Common myeloid progenitor, CD34-positive (primary cell): ENCODE measurements at regions not wholly inside any gene's neighbourhood (a gene's known extent, or its start where the extent isn't known, plus 50 kb on each side); places are given as distances from the start of the nearest gene placed in this dataset.

Experiments used
- CTCF ChIA-PET: fragments of 350-600 bp; sonication (Branson Sonifier 250); formaldehyde crosslinking; loops from one replicate; lab custom pipeline; 2021; ENCODE audit warnings: antibody characterized with exemption; lab: Charles Lee
- POLR2A ChIA-PET: fragments of 350-600 bp; sonication (Branson Sonifier 250); formaldehyde crosslinking; loops from one replicate; lab custom pipeline; 2021; ENCODE audit warnings: antibody characterized with exemption; lab: Charles Lee
- DNase-seq, 3 donors: peaks; one replicate each; pipeline versions ENCODE4 v3.0.0 to v3.0.0-alpha.2; 2013
- H3K27ac ChIP-seq, 2 experiments: 1 replicate in 1 of 2; 2 replicates in 1 of 2; pipeline ENCODE4 v1.7.0; 2013; ENCODE audit warnings: inconsistent platforms in 2 of 2, low read length in 2 of 2, mild to moderate bottlenecking in 2 of 2, low read depth in 1 of 2, moderate library complexity in 1 of 2; ENCODE audit not compliant: severe bottlenecking in 2 of 2, insufficient read depth in 1 of 2, poor library complexity in 1 of 2
- H3K27me3 ChIP-seq, 5 experiments: replicated peaks in 2 of 5; 1 replicate in 3 of 5; 2 replicates in 2 of 5; pipeline versions ENCODE4 v1.6.1 to v1.7.0; 2013; ENCODE audit warnings: low read length in 4 of 5, mild to moderate bottlenecking in 2 of 5, moderate library complexity in 2 of 5, inconsistent platforms in 1 of 5; ENCODE audit not compliant: insufficient read depth in 5 of 5, control insufficient read depth in 4 of 5
- H3K36me3 ChIP-seq, 4 experiments: 1 replicate in 2 of 4; 2 replicates in 2 of 4; pipeline versions ENCODE4 v1.6.1 to v1.7.0; 2013; ENCODE audit warnings: low read length in 3 of 4, control low read depth in 1 of 4, mild to moderate bottlenecking in 1 of 4; ENCODE audit not compliant: control insufficient read depth in 4 of 4, insufficient read depth in 4 of 4
- H3K4me1 ChIP-seq, 4 experiments: 1 replicate in 3 of 4; 2 replicates in 1 of 4; pipeline versions ENCODE4 v1.6.1 to v1.7.1; 2013; ENCODE audit warnings: low read length in 3 of 4, mild to moderate bottlenecking in 3 of 4, control low read depth in 1 of 4, inconsistent platforms in 1 of 4, moderate library complexity in 1 of 4; ENCODE audit not compliant: control insufficient read depth in 4 of 4, insufficient read depth in 4 of 4; ENCODE audit errors: control extremely low read depth in 1 of 4
- H3K4me3 ChIP-seq, 7 experiments: 1 replicate in 4 of 7; 2 replicates in 3 of 7; pipeline versions ENCODE4 v1.5.1 to v1.7.0; 2013; ENCODE audit warnings: mild to moderate bottlenecking in 7 of 7, low read length in 6 of 7, moderate library complexity in 6 of 7, inconsistent platforms in 2 of 7, low read depth in 2 of 7, control low read depth in 1 of 7; ENCODE audit not compliant: insufficient read depth in 4 of 7, control insufficient read depth in 1 of 7; ENCODE audit errors: extremely low read depth in 1 of 7
- H3K9me3 ChIP-seq, 5 experiments: 1 replicate in 4 of 5; 2 replicates in 1 of 5; pipeline versions ENCODE4 v1.6.1 to v1.7.1; 2013; ENCODE audit warnings: low read length in 4 of 5, mild to moderate bottlenecking in 2 of 5, inconsistent platforms in 1 of 5, low read depth in 1 of 5, moderate library complexity in 1 of 5; ENCODE audit not compliant: control insufficient read depth in 4 of 5, insufficient read depth in 2 of 5; ENCODE audit errors: control extremely low read depth in 1 of 5
- WGBS: methylation state at CpG from one replicate; pipeline ENCODE4 v1.1.5; 2013; ENCODE audit not compliant: insufficient coverage; 5-methylcytosine and 5-hydroxymethylcytosine counted together

- Histone ChIP-seq H3K4me1 (no peaks in the 10 kb centered on the region), H3K9me3 (peaks cover 0 to 5% (median 2%) of the 10 kb centered on the region in 5 experiments), H3K27me3 (no peaks in the 10 kb centered on the region), H3K36me3 (no peaks in the 10 kb centered on the region), H3K27ac (no peak overlapping the region), H3K4me3 (no peak overlapping the region)
- no peak for DNase-seq
- CTCF ChIA-PET: no interaction called here
- WGBS: no CpG with 5 or more reads among the region's 3 CpGs
- POLR2A ChIA-PET: no interaction called here
These were observed 379.4 kb upstream of the C2CD4B start for GRCh38 chr15:62544446-62544845.

DNA sequence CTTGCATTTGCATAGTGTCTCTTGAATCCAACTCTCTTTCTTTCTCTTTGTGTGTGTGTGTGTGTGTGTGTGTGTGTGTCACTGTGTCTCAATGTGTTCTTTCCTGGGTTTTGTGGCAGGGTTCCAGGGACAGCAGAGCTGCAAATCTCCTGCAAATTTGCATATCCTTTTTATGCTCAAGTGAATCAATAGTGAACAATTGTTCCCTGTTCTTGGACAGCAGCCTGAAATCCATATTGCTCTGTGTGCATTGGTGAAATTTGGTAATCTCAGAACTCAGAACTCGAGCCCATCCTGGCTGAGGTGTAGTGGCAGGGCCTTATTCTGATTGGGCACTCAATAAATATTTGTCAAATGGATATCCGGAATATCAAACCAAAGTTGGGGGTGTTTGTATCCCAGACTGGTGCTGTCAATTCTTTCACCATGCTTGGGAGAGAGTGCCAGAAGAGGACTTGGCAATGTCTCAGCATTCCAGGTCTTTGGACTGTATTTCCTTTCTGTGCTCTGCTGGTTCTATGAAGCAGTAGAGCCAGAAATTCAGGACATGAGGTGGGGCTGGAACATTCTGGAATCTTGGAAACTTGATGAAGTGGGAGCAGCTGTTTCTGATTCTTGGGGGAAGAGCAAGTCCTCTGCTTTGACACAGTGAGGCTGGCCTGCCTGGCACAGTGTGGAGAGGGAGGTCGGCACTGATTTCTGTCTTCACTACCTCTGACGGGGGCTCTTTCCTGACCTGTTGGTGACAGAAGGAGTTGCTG lies 380.6 kb upstream of the C2CD4B start:
- Histone ChIP-seq H3K4me1 (no peaks in the 10 kb centered on the region), H3K4me3 (no peak overlapping the region), H3K27ac (no peak overlapping the region), H3K9me3 (peaks cover 0 to 2% (median 1%) of the 10 kb centered on the region in 5 experiments), H3K36me3 (no peaks in the 10 kb centered on the region), H3K27me3 (no peaks in the 10 kb centered on the region)
- DNase-seq: no peak
- ChIA-PET POLR2A (no interaction called here), CTCF (no interaction called here)
- WGBS: 100% methylated on average over 3 of the region's 4 CpGs

DNA sequence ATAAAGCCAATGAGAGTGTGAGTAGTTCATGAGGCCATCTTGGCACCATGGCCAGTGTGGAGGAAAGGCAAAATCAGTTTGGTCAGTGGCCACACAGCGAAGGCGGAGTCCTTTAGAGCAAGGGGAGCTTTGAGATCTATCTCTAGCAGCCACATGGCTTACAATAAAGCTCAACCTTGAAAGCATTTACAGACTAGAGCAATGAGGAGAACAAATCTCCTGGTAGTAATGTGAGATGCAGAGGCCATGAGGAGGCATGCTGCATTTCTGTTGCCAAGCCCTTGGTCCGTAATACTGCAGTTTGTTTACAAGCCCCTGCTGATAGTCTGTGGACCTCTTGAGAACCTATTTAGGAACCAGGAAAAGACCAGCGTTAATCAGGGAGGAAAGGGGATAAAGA lies 381.5 kb upstream of the C2CD4B start:
- Histone ChIP-seq H3K27ac (no peak overlapping the region), H3K4me1 (no peaks in the 10 kb centered on the region), H3K4me3 (no peak overlapping the region), H3K36me3 (no peaks in the 10 kb centered on the region), H3K27me3 (no peaks in the 10 kb centered on the region), H3K9me3 (no peaks in the 10 kb centered on the region)
- ChIA-PET POLR2A (no interaction called here), CTCF (no interaction called here)
- WGBS: 91% methylated on average over 4 of the region's 4 CpGs
- DNase-seq: no peak

DNA sequence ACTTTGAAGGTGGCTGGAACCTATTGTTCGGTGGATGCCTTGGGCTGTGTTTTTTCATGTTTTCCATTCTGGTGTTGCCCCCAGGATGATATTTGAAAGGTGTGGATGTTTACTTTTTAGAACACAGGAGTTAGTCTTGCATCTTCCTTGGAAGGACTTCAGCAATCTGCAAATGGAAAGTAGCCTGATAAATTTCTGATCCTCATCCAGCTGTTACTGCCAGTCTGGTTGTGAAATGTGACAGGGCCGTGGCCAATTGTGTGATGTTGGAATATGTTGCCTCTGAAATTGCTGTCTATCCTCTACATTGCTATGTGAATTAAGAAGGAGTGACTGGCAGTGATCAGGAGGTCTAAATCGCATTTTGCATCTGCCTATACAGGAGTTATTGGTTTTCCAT lies 382.5 kb upstream of the C2CD4B start:
- no peaks in the 10 kb centered on the region for H3K4me1 ChIP-seq
- POLR2A ChIA-PET: no interaction called here
- no peaks in the 10 kb centered on the region for H3K27me3 ChIP-seq
- H3K27ac ChIP-seq: no peak overlapping the region
- H3K4me3 ChIP-seq: no peak overlapping the region
- H3K9me3 ChIP-seq: peaks cover 0 to 2% (median 0%) of the 10 kb centered on the region in 5 experiments
- DNase-seq: no peak
- H3K36me3 ChIP-seq: no peaks in the 10 kb centered on the region
- 100% methylated on average over 2 of the region's 3 CpGs for WGBS
- CTCF ChIA-PET: interaction anchor here (1.3 kb wide), 1 partner anchor 23 kb away, joined by 3 read pairs; no protein-coding TSS in a partner anchor

- peak in 2 of 3 donors; percentile 18 to 29 for DNase-seq
- CTCF ChIA-PET: interaction anchor here (1.3 kb wide), 1 partner anchor 9 kb away, joined by 3 read pairs; no protein-coding TSS in a partner anchor
These were observed 384.4 kb upstream of the C2CD4B start for GRCh38 chr15:62549345-62549970.

GRCh38 chr15:62550106-62550505 lies 385.0 kb upstream of the C2CD4B start:
- no peak for DNase-seq
- H3K27me3 ChIP-seq: no peaks in the 10 kb centered on the region
- ChIA-PET POLR2A (no interaction called here), CTCF (no interaction called here)
- H3K27ac ChIP-seq: no peak overlapping the region
- H3K4me3 ChIP-seq: no peak overlapping the region
- WGBS: 92% methylated on average over 2 of the region's 3 CpGs
- no peaks in the 10 kb centered on the region for H3K36me3 ChIP-seq
- H3K9me3 ChIP-seq: peaks cover 0 to 3% (median 0%) of the 10 kb centered on the region in 5 experiments
- no peaks in the 10 kb centered on the region for H3K4me1 ChIP-seq

More at GRCh38 chr15:62549345-62549970, 384.4 kb upstream of the C2CD4B start:
- 95% methylated on average over 3 of the region's 5 CpGs for WGBS
- no peaks in the 10 kb centered on the region for H3K4me1 ChIP-seq
- no peaks in the 10 kb centered on the region for H3K27me3 ChIP-seq
- no peak overlapping the region for H3K27ac ChIP-seq
- no peaks in the 10 kb centered on the region for H3K36me3 ChIP-seq
- H3K4me3 ChIP-seq: no peak overlapping the region
- POLR2A ChIA-PET: no interaction called here
- H3K9me3 ChIP-seq: peaks cover 0 to 3% (median 0%) of the 10 kb centered on the region in 5 experiments

DNA sequence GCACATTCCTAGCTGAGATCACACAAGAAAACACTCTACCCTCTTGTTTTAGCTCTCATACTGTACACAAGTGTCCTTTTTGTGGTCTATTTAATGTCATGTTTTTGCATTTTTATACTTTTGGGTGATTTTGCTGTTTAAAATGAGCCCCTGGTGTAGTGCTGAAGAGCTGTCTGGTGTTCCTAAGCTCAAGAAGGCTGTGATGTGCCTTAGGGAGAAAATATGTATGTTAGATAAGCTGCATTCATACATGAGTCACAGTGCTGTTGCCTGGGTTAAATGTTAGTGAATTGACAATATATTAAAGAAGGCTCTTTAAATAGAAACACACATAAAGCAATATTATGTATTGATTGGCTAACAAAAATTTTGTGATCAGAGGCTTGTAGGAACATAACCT lies 387.4 kb upstream of the C2CD4B start:
- H3K27ac ChIP-seq: no peak overlapping the region
- no peak for DNase-seq
- no peaks in the 10 kb centered on the region for H3K36me3 ChIP-seq
- peaks cover 0 to 3% (median 0%) of the 10 kb centered on the region in 5 experiments for H3K9me3 ChIP-seq
- no peak overlapping the region for H3K4me3 ChIP-seq
- no peaks in the 10 kb centered on the region for H3K27me3 ChIP-seq
- H3K4me1 ChIP-seq: no peaks in the 10 kb centered on the region
- CTCF ChIA-PET: no interaction called here
- POLR2A ChIA-PET: no interaction called here
